ENCODE measurements at regions not wholly inside any gene's neighbourhood (a gene's known extent, or its start where the extent isn't known, plus 50 kb on each side); places are given as distances from the start of the nearest gene placed in this dataset.
"Not testable (repeated sequence)": the region's sequence is repeated elsewhere in the genome, so short reads cannot be mapped to it uniquely, and the experiment has no call there.

GRCh38 chr10:131833013-131833412 lies 67.8 kb upstream of the PPP2R2D start:
- DNase-seq (ENCODE audit: low spot score) = no peak

DNA sequence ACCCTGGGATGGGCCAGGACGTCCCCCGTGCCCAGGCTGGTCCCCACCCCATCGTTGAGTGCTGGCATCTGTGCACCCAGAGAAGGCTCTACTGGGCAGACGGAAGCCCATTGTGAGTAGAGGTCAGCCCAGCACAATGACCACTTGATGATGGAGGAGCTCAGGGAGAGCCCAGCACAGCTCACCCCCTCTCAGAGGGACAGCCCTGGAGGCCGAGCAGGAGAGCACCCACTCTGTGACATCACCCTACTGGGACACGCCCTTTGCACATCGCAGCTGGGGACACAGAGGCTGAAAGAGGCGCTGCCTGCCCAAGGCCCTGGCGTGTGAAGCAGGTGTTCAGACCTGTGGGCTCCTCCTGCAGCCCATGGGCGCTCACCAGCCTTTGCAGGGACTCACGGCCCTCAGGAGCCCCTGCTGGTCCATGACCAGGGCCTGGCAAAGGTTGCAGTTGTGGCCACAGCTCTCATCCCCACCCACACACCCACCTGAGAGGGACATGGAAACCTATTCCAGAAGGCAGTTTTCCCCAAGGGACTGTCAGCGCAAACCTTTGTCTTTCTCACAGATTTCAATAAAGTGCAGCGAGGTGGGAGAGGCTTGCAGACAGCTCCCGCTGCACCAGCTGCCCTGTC lies 67.2 kb upstream of the PPP2R2D start:
- DNase-seq (ENCODE audit: low spot score) = no peak

DNA sequence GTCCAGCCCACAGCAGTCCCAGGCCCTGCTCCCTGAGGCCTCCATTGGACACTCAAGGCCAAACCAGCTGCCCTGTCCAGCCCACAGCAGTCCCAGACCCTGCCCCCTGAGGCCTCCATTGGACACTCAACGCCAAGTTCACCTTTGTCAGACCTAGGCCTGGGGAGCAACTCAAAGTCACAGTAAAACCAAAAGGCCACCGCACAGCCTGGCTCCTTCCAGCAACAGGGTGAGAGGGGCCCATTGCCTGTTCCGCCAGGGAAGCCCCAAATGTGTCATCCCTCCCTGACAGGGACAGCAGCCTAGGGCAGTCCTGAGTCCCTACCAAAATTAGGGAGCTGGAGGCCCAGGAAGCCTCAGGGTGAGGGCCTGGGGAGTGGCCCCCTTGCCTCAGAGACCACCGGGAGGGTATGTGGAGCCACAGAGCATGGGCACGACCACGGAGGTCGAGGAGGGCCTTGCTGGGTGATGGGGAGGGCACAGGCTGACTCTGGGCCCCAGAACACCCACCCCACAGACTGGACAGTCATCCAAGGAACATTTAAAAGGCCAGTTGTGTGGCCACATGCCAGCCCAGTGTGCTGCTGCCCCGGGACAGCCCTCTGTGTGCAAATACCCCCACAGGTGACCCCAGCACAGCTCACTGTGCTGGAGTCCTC lies 66.5 kb upstream of the PPP2R2D start:
- no peak for DNase-seq (ENCODE audit: low spot score)

DNA sequence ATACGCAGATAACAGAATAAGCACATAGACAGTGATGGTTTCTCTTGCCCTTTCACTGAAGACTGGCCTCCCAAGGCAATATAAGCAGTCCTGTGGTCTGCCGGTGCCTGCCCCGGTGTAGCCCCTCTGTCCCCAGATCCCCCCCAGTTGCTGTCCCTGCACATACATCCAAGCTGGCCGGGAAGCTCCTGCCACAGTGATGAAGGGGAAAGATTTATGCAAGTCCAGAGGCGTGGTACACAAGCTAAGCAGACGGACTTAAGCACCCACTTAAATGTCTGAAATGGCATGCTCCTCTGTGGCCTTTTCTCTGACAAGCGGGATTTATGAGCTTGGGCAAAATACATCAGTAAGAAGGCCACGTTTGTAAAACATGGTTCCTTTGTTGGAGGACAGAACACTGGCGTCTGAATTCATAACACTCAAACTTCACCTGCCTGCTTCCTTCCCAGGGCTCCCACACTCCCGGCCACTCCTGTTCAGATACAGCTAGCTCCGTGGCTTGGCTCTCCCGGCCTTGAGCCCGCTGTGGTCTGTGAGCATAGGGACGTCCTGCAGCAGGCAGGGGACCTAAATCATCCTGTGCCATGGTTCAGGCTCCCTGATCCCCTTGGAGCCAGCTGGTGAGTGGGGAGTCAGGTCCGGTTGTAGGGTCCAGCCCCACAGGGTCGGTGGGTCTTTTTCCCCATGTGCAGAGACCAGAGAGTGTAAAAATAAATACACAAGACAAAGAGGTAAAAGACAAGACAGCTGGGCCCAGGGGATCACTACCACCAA lies 61.7 kb upstream of the PPP2R2D start:
- no peak for DNase-seq (ENCODE audit: low spot score)

DNA sequence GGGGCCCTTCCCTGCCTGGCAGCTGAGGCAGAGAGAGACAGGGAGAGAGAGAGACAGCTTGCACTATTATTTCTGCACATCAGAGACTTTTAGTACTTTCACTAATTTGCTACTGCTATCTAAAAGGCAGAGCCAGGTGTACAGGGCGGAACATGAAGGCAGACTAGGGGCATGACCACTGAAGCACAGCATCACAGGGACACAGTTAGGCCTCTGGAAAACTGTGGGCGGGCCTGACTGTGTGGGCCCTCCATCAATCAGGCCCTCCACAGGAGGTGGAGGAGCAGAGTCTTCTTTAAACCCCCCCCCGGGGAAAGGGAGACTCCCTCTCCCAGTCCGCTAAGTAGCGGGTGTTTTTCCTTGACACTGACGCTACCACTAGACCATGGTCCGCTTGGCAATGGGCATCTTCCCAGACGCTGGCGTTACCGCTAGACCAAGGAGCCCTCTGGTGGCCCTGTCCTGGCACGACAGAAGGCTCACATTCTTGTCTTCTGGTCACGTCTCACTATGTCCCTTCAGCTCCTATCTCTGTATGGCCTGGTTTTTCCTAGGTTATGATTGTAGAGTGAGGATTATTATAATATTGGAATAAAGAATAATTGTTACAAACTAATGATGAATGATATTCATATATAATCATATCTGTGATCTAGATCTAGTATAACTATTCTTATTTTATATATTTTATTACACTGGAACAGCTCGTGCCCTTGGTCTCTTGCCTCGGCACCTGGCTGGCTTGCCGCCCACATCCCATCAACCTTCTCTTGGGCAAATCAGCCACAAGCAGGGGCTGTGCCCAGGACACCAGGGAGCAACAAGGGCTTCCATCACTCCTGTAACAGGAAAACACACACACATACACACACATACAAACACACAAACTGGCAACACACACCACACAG lies 60.7 kb upstream of the PPP2R2D start:
- DNase-seq (ENCODE audit: low spot score) = not testable (repeated sequence)

GRCh38 chr10:131840788-131841118 lies 60.1 kb upstream of the PPP2R2D start:
- no peak for DNase-seq (ENCODE audit: low spot score)

- no peak for DNase-seq (ENCODE audit: low spot score)
Observed at GRCh38 chr10:131841131-131841660, 59.6 kb upstream of the PPP2R2D start.

DNA sequence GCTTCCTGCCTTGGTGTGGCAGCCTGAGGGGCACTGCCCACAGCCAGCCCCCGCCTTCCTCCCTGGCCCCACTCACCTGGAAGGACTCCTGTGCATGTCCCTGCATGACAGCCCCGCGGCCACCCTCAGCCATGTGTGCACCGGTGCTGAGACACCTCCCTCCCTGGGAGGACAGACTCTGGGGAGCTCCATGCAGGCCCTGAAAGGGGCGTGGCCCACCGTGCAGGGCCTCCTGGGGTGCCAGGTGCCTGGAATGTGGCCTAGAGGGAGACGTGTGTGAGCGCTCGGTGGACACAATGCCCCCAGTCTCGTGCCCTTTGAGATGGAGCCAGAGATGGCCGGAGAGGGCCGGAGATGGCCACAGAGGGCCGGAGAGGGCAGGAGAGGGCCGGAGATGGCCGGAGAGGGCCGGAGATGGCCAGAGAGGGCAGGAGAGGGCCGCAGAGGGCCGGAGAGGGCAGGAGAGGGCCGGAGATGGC lies 59.1 kb upstream of the PPP2R2D start:
- DNase-seq (ENCODE audit: low spot score) = no peak

DNA sequence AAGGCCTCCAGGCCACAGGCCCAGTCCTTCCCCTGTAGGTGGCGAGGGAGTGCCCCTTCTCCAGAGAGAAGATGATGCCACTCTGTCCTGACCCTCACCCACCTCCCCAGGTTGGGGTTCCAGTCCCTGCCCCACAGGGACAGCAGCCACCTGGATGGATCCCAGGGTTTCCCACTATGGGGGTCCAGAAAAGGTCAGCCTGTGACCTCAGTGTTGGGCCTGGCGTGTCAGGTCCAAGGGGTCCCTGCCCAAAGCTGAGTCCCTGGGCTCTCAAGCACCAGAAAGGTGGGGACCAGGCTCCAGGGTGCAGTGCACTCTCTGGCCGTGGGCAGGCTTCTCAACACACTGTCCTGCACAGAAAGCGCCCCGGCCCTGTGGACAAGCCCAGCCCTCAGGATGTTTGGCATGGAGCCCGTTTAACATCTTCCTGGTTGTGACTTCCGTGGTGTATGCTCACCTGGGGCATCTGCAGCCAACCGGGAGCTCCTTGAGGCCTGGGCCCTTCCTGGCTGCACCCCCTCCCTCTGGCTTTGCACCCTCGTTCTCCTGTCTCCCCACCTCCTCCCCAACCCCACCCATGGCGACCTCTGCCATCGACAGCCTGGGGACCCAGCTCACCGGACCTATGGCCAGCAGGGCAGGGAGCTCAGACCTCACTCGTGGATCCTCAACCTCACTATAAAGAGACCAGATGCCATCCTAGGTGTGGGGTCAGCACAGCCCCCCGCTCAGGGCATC lies 58.3 kb upstream of the PPP2R2D start:
- DNase-seq (ENCODE audit: low spot score) = no peak

- DNase-seq (ENCODE audit: low spot score) = no peak
Observed at GRCh38 chr10:131843089-131843595, 57.7 kb upstream of the PPP2R2D start.

DNA sequence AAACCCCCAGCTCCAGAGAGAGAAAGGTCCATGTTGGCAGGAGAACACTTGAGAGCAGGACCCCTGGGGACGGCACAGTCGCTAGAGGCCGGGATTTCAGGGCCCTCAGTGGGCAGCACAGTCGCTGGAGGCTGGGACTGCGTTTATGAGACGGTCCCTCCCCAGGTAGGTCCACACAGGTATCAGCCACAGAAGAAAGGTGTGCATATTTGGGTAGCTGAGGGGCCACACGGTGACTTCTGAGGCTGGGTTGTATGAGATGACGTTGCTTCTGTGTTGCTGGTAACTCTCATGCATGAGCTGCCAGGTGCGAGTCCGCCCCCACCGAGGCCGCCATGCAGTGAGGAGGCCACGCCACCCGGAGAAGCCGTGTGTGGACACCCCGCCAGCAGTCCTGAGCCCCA lies 56.9 kb upstream of the PPP2R2D start:
- DNase-seq (ENCODE audit: low spot score) = no peak

DNA sequence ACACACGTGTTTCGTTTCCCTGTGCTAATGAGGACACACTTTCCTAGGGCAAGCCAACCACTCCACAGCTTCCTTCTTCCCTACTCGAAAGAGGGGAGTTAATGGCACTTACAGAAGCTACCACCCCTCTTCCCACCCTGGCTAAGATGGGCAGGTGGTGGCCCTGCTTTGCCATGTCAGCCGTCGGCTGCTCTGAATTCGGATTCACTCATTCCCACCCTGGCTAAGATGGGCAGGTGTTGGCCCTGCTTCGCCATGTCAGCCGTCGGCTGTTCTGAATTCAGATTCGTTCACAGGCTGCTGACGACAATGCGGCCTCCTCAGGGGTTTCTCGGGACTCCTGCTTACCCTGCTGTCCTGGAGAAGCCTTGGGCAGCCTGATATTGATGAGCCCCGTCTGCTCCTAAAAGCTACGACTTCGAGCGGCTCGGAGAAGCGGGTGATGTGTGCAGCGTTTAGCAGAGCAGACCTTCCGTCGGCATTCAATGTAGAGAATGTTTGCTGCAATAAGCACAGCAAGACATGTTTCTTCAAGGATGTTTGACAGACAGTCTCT lies 56.2 kb upstream of the PPP2R2D start:
- no peak for DNase-seq (ENCODE audit: low spot score)

DNA sequence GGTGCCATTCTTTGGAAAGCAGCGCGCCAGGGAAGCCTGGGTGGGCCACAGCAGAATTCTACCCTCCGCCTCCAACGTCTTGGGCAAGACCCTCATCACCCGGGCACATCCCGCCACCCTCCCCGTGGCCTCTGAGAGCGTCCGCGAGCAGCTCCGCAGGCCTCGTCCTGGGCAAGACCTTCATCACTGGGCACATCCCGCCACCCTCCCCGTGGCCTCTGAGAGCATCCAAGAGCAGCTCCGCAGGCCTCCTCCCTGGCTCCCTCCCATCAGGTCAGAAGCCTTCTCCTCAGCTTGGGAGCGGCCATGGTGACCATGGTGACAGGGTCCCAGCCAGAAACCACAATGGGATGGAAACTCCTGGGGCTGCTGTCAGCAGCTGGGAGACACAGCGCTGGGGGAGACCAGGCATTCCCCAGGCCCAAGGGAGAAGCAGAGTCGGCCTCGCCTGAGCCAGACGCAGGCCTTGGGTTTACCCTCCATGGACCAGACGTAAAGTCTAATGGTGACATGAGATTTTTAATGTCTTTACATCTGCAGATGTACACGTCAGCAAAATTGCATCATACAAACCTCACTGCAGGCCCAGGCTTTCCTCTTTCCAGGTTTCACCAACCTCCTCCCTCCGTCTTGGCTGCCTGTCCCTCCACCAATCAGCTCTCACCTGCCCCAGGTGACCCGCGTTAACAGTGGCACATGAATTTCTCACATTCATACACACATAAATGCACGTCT lies 55.1 kb upstream of the PPP2R2D start:
- DNase-seq (ENCODE audit: low spot score) = no peak

DNA sequence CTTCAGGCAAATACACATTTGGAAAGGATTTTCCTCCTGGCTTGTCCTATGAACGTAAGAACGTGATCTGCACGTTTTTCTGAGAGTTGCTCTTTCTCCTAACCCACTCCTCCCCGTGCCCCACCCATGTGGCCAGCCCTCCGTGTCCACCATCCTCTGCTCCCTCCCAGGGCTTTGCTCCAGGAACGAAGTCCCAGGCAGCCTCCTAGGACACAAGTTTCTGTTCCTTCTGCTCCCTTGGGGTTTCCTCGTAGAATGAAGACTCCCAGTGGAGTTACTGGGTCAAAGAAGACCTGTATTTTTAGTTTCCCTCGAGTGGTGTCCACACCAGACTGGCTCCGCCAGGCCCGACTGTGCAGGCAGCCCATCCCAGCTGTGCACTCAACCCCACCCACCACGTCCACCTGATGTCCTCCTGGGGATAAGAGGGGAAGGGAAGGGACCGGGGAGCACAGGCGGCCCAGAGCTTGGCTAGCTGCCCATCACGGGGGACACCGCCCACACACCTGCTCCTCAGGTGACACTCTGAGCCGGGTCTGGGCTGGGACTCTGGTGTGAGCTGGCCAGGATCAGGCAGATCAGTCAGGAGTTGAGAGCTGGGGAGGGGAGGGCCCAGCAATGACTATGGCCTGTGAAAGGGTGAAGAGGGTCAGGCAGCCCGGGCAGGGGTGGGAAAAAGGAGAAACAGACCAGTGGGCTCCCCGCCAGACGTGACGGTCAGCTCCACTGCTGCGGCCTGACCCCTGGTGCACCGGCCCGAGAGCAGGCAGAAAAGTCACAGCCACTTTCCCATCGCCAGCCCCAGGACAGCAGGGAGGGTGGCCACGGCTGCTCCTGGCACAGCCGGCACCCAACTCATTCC lies 54.3 kb upstream of the PPP2R2D start:
- no peak for DNase-seq (ENCODE audit: low spot score)

DNA sequence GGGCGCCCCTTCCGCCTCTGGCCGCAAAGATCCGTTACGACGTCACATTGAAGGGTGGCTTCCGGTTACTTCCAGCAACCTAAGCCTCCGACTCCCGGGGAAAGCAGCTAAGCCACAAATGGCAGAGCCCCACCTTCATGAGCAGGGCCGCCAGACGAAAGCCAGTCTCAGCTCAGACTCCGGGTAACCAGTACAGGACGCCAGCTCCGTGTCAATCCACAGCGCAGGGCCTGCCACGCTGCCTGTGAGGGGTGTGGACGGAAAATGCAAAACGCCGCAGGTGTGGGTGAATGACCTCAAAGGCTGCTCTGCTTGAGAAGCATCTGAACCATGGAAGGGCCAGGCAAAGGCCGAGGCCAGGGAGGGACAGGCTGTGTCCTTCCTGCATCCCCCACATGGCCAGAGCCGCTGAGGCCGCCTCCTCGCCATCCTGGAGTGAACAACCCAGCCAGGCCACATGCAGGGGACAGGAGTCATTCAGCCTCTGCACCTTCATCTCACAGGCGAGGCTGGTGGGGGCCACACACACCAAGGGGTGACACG lies 53.5 kb upstream of the PPP2R2D start:
- no peak for DNase-seq (ENCODE audit: low spot score)

GRCh38 chr10:131848296-131848695 lies 52.5 kb upstream of the PPP2R2D start:
- DNase-seq (ENCODE audit: low spot score) = no peak

DNA sequence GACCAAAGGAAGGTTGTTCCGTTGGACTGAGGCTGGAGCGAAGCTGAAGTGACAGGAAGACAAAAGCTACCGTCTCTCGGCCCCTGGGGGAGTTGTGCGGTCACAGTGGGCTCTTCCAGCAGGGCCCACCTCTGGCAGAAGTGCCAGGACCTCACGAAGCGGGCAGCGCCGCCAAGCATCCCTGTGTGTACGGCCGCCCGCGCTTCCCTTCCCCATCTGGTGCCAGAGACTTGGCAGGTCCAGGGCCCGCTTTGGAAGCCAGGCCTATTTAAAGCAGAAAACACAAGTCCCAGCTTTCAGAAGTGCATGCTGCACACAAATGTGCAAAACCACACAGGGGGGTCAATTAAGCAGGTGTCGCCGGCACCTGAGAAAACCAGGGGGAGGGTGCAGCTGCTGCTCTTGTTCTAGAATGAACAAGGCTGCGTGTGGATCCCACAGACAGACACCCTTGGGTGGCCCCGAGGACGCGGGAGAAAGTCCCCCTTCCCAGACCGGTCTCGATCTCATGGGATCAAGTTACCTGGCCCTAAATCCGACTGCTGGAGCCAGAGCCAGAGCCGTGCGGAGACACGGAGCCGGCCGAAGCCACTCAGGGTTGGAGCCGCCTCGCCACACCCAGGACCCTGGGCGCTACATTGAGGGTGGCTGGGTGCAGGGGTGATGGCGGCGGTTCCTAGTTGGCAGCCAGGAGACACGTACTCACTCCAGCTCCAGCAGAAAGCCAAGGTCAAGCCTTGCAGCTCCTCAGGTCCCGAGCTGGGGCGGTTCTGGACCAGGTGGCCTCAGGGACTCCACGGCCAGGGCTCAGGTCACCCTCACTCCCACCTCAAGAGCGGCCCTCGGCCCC lies 51.8 kb upstream of the PPP2R2D start:
- DNase-seq (ENCODE audit: low spot score) = no peak

Measured in H4 (cell line).